Uterus (tissue), 2 donors: ENCODE measurements at regions not wholly inside any gene's neighbourhood (a gene's known extent, or its start where the extent isn't known, plus 50 kb on each side); places are given as distances from the start of the nearest gene placed in this dataset.

Experiments
- POLR2A ChIP-seq, 2 donors: fragments of 450-650 bp; IDR thresholded peaks; one replicate each; pipeline ENCODE4 v1.6.1; 2016; ENCODE audit warnings: antibody characterized with exemption in 2 of 2, mild to moderate bottlenecking in 1 of 2, moderate library complexity in 1 of 2
- TF ChIP-seq, protein P1 (sequence below), 4 experiments: fragments of 200-600 bp in 2 of 4; fragments of 450-650 bp in 2 of 4; sonication (generic) in 2 of 4; IDR thresholded peaks; one replicate each; pipeline ENCODE4 v1.5.1; 2016 to 2019; ENCODE audit warnings: antibody characterized with exemption in 4 of 4, mild to moderate bottlenecking in 2 of 4, moderate library complexity in 1 of 4

DNA sequence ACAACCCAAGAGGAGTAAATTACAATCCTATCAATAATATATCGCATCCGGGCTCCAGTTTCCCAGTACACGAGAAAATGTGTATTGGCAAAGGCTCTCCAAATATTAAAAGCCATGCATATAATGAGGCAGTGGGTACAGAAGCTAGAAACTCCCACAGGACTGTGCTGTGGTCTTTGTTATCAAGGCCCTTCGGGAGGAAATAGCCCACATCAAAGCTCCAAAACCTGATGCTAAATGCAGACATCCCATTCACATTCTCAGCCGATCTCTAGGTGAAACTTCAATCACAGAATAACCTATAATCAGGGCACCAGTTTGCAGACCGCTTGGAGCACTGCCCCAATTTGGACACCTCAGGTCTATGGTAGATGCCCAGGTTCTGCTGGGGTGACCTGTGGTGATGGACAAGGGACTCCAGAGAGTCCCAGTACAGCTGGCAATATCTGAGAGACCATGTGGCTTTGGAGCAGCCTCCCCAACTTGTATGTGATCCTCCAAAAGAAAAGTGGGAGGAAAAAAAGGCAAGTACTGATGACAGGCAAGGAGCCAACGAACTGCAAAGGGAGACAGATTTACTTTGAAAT lies 148.8 kb upstream of the CAMK1G start:
- TF ChIP-seq, protein P1, sequence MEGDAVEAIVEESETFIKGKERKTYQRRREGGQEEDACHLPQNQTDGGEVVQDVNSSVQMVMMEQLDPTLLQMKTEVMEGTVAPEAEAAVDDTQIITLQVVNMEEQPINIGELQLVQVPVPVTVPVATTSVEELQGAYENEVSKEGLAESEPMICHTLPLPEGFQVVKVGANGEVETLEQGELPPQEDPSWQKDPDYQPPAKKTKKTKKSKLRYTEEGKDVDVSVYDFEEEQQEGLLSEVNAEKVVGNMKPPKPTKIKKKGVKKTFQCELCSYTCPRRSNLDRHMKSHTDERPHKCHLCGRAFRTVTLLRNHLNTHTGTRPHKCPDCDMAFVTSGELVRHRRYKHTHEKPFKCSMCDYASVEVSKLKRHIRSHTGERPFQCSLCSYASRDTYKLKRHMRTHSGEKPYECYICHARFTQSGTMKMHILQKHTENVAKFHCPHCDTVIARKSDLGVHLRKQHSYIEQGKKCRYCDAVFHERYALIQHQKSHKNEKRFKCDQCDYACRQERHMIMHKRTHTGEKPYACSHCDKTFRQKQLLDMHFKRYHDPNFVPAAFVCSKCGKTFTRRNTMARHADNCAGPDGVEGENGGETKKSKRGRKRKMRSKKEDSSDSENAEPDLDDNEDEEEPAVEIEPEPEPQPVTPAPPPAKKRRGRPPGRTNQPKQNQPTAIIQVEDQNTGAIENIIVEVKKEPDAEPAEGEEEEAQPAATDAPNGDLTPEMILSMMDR (IDR thresholded peaks at IDR 0.05) = no peak
- TF ChIP-seq POLR2A (IDR thresholded peaks at IDR 0.05) = no peak
